Osteocyte (in vitro differentiated cells): ENCODE measurements at regions not wholly inside any gene's neighbourhood (a gene's known extent, or its start where the extent isn't known, plus 50 kb on each side); places are given as distances from the start of the nearest gene placed in this dataset.

ENCODE experiments used
- DNase-seq: peaks from one replicate; pipeline ENCODE4 v3.0.0; 2021; ENCODE audit warnings: mixed read lengths; ENCODE audit not compliant: unreplicated experiment; ENCODE audit errors: extremely low spot score
- H3K27ac Mint-ChIP-seq: one replicate; pipeline ENCODE4 v1.8.0; 2021; ENCODE audit warnings: mild to moderate bottlenecking, mixed read lengths; ENCODE audit not compliant: unreplicated experiment
- H3K27me3 Mint-ChIP-seq: one replicate; pipeline ENCODE4 v1.8.0; 2021; ENCODE audit warnings: mixed read lengths; ENCODE audit not compliant: unreplicated experiment
- H3K36me3 Mint-ChIP-seq: one replicate; pipeline ENCODE4 v1.8.0; 2021; ENCODE audit warnings: mixed read lengths; ENCODE audit not compliant: unreplicated experiment
- H3K4me1 Mint-ChIP-seq: one replicate; pipeline ENCODE4 v1.8.0; 2021; ENCODE audit warnings: mixed read lengths; ENCODE audit not compliant: unreplicated experiment
- H3K4me3 Mint-ChIP-seq: one replicate; pipeline ENCODE4 v1.8.0; 2021; ENCODE audit warnings: mild to moderate bottlenecking, moderate library complexity, mixed read lengths; ENCODE audit not compliant: unreplicated experiment
- H3K9me3 Mint-ChIP-seq: one replicate; pipeline ENCODE4 v1.8.0; 2021; ENCODE audit warnings: mixed read lengths; ENCODE audit not compliant: unreplicated experiment
- CTCF ChIP-seq: fragments of 200-600 bp; sonication (generic); IDR thresholded peaks from 2 replicates; pipeline ENCODE4 v1.5.0; 2021; ENCODE audit warnings: antibody characterized with exemption, mild to moderate bottlenecking, moderate library complexity

GRCh38 chr13:82259284-82259683 lies 1623.0 kb downstream of the SLITRK1 start:
- no peak overlapping the region for H3K27ac Mint-ChIP-seq

GRCh38 chr13:82257790-82258507 lies 1624.3 kb downstream of the SLITRK1 start:
- H3K9me3 Mint-ChIP-seq = peaks cover 4% of the 10 kb centered on the region
- no peaks in the 10 kb centered on the region for H3K36me3 Mint-ChIP-seq
- peaks cover 3% of the 10 kb centered on the region for H3K27me3 Mint-ChIP-seq
- no peak for TF ChIP-seq CTCF
- H3K4me3 Mint-ChIP-seq = no peak overlapping the region
- no peak overlapping the region for H3K27ac Mint-ChIP-seq
- no peaks in the 10 kb centered on the region for H3K4me1 Mint-ChIP-seq
- DNase-seq = no peak

More at GRCh38 chr13:82259284-82259683, 1623.0 kb downstream of the SLITRK1 start:
- Mint-ChIP-seq H3K4me3 (no peak overlapping the region), H3K27me3 (peaks cover 3% of the 10 kb centered on the region), H3K36me3 (no peaks in the 10 kb centered on the region), H3K4me1 (no peaks in the 10 kb centered on the region), H3K9me3 (peaks cover 4% of the 10 kb centered on the region)
- no peak for DNase-seq
- no peak for TF ChIP-seq CTCF

- Mint-ChIP-seq H3K36me3 (no peaks in the 10 kb centered on the region), H3K4me3 (no peak overlapping the region), H3K27ac (no peak overlapping the region), H3K4me1 (no peaks in the 10 kb centered on the region), H3K27me3 (peaks cover 2% of the 10 kb centered on the region), H3K9me3 (no peaks in the 10 kb centered on the region)
- DNase-seq = no peak
- TF ChIP-seq CTCF = no peak
These were observed 1633.5 kb downstream of the SLITRK1 start for GRCh38 chr13:82248762-82249161.

GRCh38 chr13:82245860-82246259 lies 1636.4 kb downstream of the SLITRK1 start:
- Mint-ChIP-seq H3K4me1 (no peaks in the 10 kb centered on the region), H3K4me3 (no peak overlapping the region), H3K9me3 (no peaks in the 10 kb centered on the region), H3K27me3 (peaks cover 2% of the 10 kb centered on the region), H3K36me3 (no peaks in the 10 kb centered on the region), H3K27ac (no peak overlapping the region)
- TF ChIP-seq CTCF = no peak
- DNase-seq = no peak

GRCh38 chr13:82224806-82225205 lies 1657.5 kb downstream of the SLITRK1 start:
- Mint-ChIP-seq H3K27ac (no peak overlapping the region), H3K4me3 (no peak overlapping the region), H3K27me3 (no peaks in the 10 kb centered on the region), H3K4me1 (no peaks in the 10 kb centered on the region), H3K9me3 (peaks cover 6% of the 10 kb centered on the region), H3K36me3 (no peaks in the 10 kb centered on the region)
- DNase-seq = no peak
- TF ChIP-seq CTCF = no peak
